Globus pallidus (tissue), 1 donor: ENCODE measurements at regions not wholly inside any gene's neighbourhood (a gene's known extent, or its start where the extent isn't known, plus 50 kb on each side); places are given as distances from the start of the nearest gene placed in this dataset.

Experiments
- DNase-seq: peaks from one replicate; pipeline ENCODE4 v3.0.0-alpha.2; 2015; ENCODE audit warnings: low spot score

DNA sequence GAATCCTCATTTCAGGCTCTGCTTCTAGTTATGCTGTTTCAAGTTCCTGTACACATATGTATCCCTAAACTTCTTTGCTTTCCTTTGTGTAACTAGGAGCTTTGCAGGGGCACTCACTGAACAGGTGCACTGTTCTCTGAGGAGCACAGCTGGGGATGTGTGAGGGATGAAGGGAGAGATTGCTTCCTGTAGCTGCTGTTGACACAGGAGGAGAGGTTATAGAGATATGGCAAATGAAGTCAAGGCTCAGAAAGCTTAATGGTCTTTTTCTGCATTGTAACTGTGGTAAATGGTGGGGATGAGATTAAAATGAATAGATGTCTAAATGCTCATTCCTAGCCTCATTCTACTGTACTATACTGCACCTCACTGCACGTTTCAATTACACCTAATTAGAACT, 454.3 kb downstream of the BTBD3 start:
- no peak for DNase-seq

- no peak for DNase-seq
Observed at GRCh38 chr20:12372557-12372956, 454.9 kb downstream of the BTBD3 start.

GRCh38 chr20:12375967-12376366, 458.3 kb downstream of the BTBD3 start:
- DNase-seq, result no peak

GRCh38 chr20:12383821-12384220, 466.1 kb downstream of the BTBD3 start:
- DNase-seq, result no peak

DNA sequence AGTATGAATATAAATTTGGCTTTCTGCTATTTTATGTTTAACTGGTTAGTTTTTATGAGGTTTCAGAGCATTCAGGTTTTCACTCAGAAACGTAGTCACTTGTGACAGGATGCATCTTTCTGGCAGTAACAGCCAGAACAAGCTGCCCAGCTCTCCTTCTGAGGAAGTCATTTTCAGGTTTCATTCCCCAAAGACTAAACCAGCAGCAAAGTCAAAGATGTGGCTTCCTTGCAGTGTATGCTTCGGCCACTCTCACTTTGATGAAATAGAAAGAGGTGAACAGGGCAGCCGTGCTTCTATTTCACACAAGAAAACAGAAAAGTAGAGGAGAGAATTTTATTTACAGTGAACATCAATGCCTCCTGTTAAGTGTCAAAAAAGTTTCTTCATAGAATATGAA, 469.1 kb downstream of the BTBD3 start:
- DNase-seq, result no peak

DNA sequence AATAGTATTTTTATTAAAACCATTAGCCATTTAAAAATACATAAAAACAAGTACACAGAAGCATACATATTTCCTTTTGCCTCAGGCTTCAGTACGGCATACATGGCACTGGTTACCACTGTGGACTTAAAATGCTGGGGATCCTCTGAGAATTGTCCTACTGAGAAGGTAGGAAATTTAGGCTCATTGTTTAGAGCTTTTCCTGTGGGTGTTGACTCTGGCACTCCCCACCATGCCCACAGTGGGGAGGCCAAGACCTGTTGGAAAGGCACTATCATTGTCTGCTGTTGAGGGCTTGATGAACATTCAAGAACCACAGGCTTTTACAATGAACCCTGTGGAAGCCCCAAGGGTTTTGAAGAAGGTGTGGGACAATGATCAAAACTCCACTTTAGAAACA, 473.4 kb downstream of the BTBD3 start:
- DNase-seq, result no peak

- DNase-seq, result no peak
Observed at GRCh38 chr20:12394786-12395185, 477.1 kb downstream of the BTBD3 start.

GRCh38 chr20:12395353-12395752, 477.7 kb downstream of the BTBD3 start:
- DNase-seq, result no peak

GRCh38 chr20:12395760-12396159, 478.1 kb downstream of the BTBD3 start:
- no peak for DNase-seq

- no peak for DNase-seq
Observed at GRCh38 chr20:12399110-12399836, 481.6 kb downstream of the BTBD3 start.

- no peak for DNase-seq
Observed at GRCh38 chr20:12404941-12405340, 487.2 kb downstream of the BTBD3 start.

DNA sequence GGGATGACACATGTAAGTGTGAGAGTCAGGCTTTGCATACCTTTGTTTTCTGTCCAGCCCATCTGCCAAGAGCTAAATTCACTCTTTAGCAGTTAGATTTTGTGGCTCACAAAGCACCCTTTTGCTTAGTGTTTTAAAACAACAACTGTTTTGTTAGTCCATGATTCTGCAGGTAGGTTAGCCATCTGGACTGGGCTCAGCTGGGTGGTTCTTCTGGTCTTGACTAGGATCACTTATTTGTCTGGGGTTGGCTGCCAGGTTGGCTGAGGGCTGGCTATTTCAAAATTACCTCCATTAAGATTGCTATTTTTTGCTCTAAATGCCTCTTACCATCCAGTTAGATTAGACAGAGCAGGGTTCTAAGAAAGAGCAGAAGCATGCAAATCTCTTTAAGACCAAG, 489.3 kb downstream of the BTBD3 start:
- DNase-seq, result no peak

DNA sequence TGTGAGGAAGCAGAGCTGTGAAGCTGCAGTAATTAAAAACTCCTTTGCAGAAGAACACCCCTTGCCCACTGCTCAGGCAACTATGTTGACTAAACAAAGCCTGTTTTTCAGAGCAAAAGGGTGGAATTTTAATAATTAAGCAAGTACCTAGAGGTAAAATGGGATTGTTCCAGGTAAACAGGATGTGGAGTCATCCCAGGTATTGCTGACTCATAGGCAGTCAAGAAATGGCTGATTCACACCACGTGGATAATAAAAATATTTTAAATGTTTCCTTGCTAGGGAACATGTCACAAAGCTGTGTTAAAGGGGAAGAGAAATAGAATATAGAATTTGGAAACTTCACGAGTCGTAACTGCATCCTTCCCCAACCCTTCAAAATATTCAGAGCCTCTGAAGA, 491.8 kb downstream of the BTBD3 start:
- no peak for DNase-seq

- no peak for DNase-seq
Observed at GRCh38 chr20:12410783-12411182, 493.1 kb downstream of the BTBD3 start.

GRCh38 chr20:12411246-12411940, 493.7 kb downstream of the BTBD3 start:
- DNase-seq, result no peak

DNA sequence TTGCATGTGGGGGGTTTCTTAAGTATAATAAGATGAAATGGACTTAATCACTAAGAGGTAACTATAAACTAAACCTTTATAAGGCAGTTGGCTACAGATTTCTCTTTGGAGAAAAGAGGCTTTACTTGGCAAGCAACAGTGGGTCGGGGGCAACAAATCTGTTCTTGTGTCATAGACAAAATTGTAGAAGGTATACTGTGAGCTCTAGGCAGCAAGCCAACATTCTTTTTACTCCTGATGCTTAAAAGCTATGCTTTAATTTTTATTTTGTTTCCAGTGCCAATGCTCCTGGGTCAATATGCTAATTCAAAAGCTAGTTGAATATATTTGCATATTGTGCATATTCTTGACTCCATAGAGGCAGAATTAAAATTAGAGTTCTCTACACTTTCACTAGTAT, 495.4 kb downstream of the BTBD3 start:
- no peak for DNase-seq

- DNase-seq, result peak; percentile 29
Observed at GRCh38 chr20:12414446-12415274, 497.0 kb downstream of the BTBD3 start.

DNA sequence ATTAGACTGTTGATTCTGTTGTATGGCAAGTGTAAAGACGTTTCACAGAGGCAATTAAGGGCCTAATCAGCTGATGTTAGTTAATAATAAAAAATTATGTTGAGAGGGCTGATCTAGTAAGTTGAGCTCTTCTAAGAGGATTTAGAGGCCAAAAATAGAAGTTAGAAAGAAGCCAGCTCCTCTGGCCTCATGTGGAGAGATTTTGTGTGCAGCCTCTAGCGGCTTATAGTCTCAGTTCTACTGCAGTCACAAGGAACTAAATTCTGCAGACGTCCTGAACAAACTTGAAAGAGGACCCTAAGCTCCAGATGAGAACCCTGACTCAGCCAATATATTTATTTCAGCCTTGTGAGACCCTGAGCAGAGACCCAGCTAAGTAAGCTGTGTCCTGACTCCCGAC, 498.6 kb downstream of the BTBD3 start:
- no peak for DNase-seq

DNA sequence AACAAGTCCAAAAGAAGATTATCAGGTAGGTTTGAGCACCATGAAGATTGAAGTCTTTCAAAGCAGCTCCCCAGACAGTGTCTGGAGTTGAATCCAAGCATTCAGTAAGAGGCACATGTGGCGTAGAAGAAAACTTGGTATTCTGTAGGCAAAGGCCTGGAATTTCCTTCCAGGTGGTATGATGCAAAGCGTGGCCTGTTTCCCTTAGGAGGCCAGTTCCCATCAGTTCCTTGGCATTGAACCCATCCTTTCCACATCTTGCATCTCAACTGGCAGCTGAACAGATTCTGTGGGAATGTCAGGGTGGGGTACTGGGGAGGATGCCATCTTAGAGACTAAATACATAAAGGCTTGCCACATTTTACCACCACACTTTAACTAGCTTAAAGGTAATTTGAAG, 516.0 kb downstream of the BTBD3 start:
- DNase-seq, result no peak

- DNase-seq, result no peak
Observed at GRCh38 chr20:12434672-12435071, 517.0 kb downstream of the BTBD3 start.

GRCh38 chr20:12435268-12435667, 517.6 kb downstream of the BTBD3 start:
- no peak for DNase-seq

- DNase-seq, result no peak
Observed at GRCh38 chr20:12453711-12454110, 536.0 kb downstream of the BTBD3 start.

DNA sequence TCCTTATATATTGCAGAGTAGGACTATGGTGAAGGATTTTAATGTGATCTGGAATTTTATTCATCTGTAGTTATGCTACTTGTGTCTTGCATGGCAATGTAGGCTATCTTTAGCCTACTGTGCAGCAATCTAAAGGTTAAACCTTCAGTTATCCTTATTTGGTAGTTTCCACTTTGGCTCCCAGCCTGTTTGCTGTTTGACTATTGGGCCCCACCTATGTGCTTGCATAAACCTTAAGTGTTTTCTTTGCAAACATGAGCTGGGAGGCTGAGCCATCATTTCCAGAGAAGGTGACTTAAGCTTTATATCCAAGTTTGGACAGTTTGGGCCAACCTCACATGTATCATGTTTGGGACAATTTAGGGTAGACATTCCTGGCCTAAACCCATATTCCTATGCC, 537.5 kb downstream of the BTBD3 start:
- DNase-seq, result no peak
